SIG-M5 treated with dmso at 0.1 percent for 504 hours (cell line): ENCODE measurements at regions not wholly inside any gene's neighbourhood (a gene's known extent, or its start where the extent isn't known, plus 50 kb on each side); places are given as distances from the start of the nearest gene placed in this dataset.
A peak's percentile ranks its signal among the peaks of the same experiment; 100 is the strongest.
"Not testable (repeated sequence)": the region's sequence is repeated elsewhere in the genome, so short reads cannot be mapped to it uniquely, and the experiment has no call there.

ENCODE experiments used
- DNase-seq: peaks from one replicate; lab custom pipeline; 2025; ENCODE audit not compliant: unreplicated experiment; lab: John Stamatoyannopoulos, UW

- DNase-seq: no peak
Observed at GRCh38 chr7:89770161-89770560, 384.1 kb upstream of the STEAP1 start.

- no peak for DNase-seq
Observed at GRCh38 chr7:89771003-89771636, 383.1 kb upstream of the STEAP1 start.

GRCh38 chr7:89772276-89772675 lies 382.0 kb upstream of the STEAP1 start:
- peak; percentile 9 for DNase-seq

GRCh38 chr7:89773611-89774010 lies 380.7 kb upstream of the STEAP1 start:
- DNase-seq: no peak

GRCh38 chr7:89775459-89775858 lies 378.8 kb upstream of the STEAP1 start:
- DNase-seq: no peak

GRCh38 chr7:89776980-89777379 lies 377.3 kb upstream of the STEAP1 start:
- DNase-seq: no peak

GRCh38 chr7:89777499-89777898 lies 376.8 kb upstream of the STEAP1 start:
- no peak for DNase-seq

- no peak for DNase-seq
Observed at GRCh38 chr7:89780291-89780690, 374.0 kb upstream of the STEAP1 start.

GRCh38 chr7:89796481-89796880 lies 357.8 kb upstream of the STEAP1 start:
- no peak for DNase-seq

- no peak for DNase-seq
Observed at GRCh38 chr7:89797965-89798598, 356.2 kb upstream of the STEAP1 start.

GRCh38 chr7:89798599-89798996 lies 355.7 kb upstream of the STEAP1 start:
- no peak for DNase-seq

GRCh38 chr7:89800761-89801160 lies 353.5 kb upstream of the STEAP1 start:
- no peak for DNase-seq

GRCh38 chr7:89809291-89809690 lies 345.0 kb upstream of the STEAP1 start:
- no peak for DNase-seq

- DNase-seq: no peak
Observed at GRCh38 chr7:89813081-89813480, 341.2 kb upstream of the STEAP1 start.

- no peak for DNase-seq
Observed at GRCh38 chr7:89826121-89826520, 328.1 kb upstream of the STEAP1 start.

GRCh38 chr7:89826557-89826956 lies 327.7 kb upstream of the STEAP1 start:
- DNase-seq: peak; percentile 14

- no peak for DNase-seq
Observed at GRCh38 chr7:89837515-89837914, 316.8 kb upstream of the STEAP1 start.

- DNase-seq: no peak
Observed at GRCh38 chr7:89839329-89839728, 314.9 kb upstream of the STEAP1 start.

- no peak for DNase-seq
Observed at GRCh38 chr7:89845952-89846351, 308.3 kb upstream of the STEAP1 start.

- no peak for DNase-seq
Observed at GRCh38 chr7:89849052-89849451, 305.2 kb upstream of the STEAP1 start.

- DNase-seq: not testable (repeated sequence)
Observed at GRCh38 chr7:89857053-89857452, 297.2 kb upstream of the STEAP1 start.

- DNase-seq: no peak
Observed at GRCh38 chr7:89857767-89858166, 296.5 kb upstream of the STEAP1 start.

- DNase-seq: no peak
Observed at GRCh38 chr7:89887489-89887888, 266.8 kb upstream of the STEAP1 start.
